Caco-2 (cell line): ENCODE measurements at regions not wholly inside any gene's neighbourhood (a gene's known extent, or its start where the extent isn't known, plus 50 kb on each side); places are given as distances from the start of the nearest gene placed in this dataset.

Experiments
- BruUV-seq: library from RNA; stranded (reverse); fragments of 400-500 nt; replicated peaks from 2 replicates; lab custom pipeline; 2021; lab: Mats Ljungman, UMichigan
- CTCF ChIA-PET: fragments of 300-600 bp; sonication (Branson Sonifier 250); formaldehyde crosslinking; loops from one replicate; lab custom pipeline; 2022; ENCODE audit warnings: antibody characterized with exemption; lab: Charles Lee
- POLR2A ChIA-PET: fragments of 300-600 bp; sonication (Branson Sonifier 250); formaldehyde crosslinking; loops from one replicate; lab custom pipeline; 2022; ENCODE audit warnings: antibody characterized with exemption; lab: Charles Lee
- DNase-seq, 2 experiments: peaks; one replicate each; pipeline versions ENCODE4 v3.0.0 to v3.0.0-alpha.2; 2020 to 2022
- H3K27me3 ChIP-seq: replicated peaks from 2 replicates; pipeline ENCODE4 v1.6.0; 2011; ENCODE audit warnings: low read length; ENCODE audit not compliant: control insufficient read depth, insufficient read depth
- H3K36me3 ChIP-seq: 2 replicates; pipeline ENCODE4 v1.5.1; 2011; ENCODE audit warnings: low read length; ENCODE audit not compliant: control insufficient read depth, insufficient read depth
- H3K4me1 ChIP-seq: fragments of 250-450 bp; sonication (Bioruptor Pico); 2 replicates; pipeline ENCODE4 v1.5.1; 2020; ENCODE audit warnings: mild to moderate bottlenecking
- H3K4me3 ChIP-seq: 2 replicates; pipeline ENCODE4 v1.5.1; 2011; ENCODE audit warnings: low read depth, mild to moderate bottlenecking, control low read depth, low read length
- H3K9me3 ChIP-seq: fragments of 250-450 bp; sonication (Bioruptor Pico); 2 replicates; pipeline ENCODE4 v1.5.1; 2020; ENCODE audit warnings: mild to moderate bottlenecking, moderate library complexity
- H3K27ac Mint-ChIP-seq: one replicate; pipeline ENCODE4 v1.8.0; 2022; ENCODE audit warnings: mixed read lengths; ENCODE audit not compliant: unreplicated experiment
- H3K27me3 Mint-ChIP-seq: one replicate; pipeline ENCODE4 v1.8.0; 2022; ENCODE audit warnings: mixed read lengths; ENCODE audit not compliant: insufficient read depth, unreplicated experiment
- H3K36me3 Mint-ChIP-seq: one replicate; pipeline ENCODE4 v1.8.0; 2022; ENCODE audit warnings: mild to moderate bottlenecking, mixed read lengths; ENCODE audit not compliant: insufficient read depth, unreplicated experiment
- H3K4me1 Mint-ChIP-seq: one replicate; pipeline ENCODE4 v1.8.0; 2022; ENCODE audit warnings: low read depth, mixed read lengths; ENCODE audit not compliant: unreplicated experiment
- H3K4me3 Mint-ChIP-seq: one replicate; pipeline ENCODE4 v1.8.0; 2022; ENCODE audit warnings: mild to moderate bottlenecking, moderate library complexity, mixed read lengths; ENCODE audit not compliant: unreplicated experiment
- H3K9me3 Mint-ChIP-seq: one replicate; pipeline ENCODE4 v1.8.0; 2022; ENCODE audit warnings: mixed read lengths; ENCODE audit not compliant: unreplicated experiment
- CTCF ChIP-seq, 2 experiments: fragments of 200-600 bp in 1 of 2; IDR thresholded peaks; 1 replicate in 1 of 2; 2 replicates in 1 of 2; pipeline versions ENCODE4 v1.5.1 to v1.8.0; 2011 to 2022; ENCODE audit warnings: antibody characterized with exemption in 1 of 2, control low read depth in 1 of 2, inconsistent platforms in 1 of 2, low read depth in 1 of 2, low read length in 1 of 2, mild to moderate bottlenecking in 1 of 2, moderate library complexity in 1 of 2; ENCODE audit not compliant: insufficient read depth in 1 of 2, severe bottlenecking in 1 of 2, unreplicated experiment in 1 of 2
- intact Hi-C: fragments of 100-400 bp; cut with micrococcal nuclease; formaldehyde crosslinking; loops from one replicate; pipeline ENCODE4 v1.10.0; 2022; ENCODE audit not compliant: unreplicated experiment

GRCh38 chr1:239920214-239920613 lies 171.5 kb upstream of the FMN2 start:
- Histone ChIP-seq H3K36me3 (no peaks in the 10 kb centered on the region), H3K27me3 (no peaks in the 10 kb centered on the region), H3K4me3 (no peak overlapping the region), H3K9me3 (no peaks in the 10 kb centered on the region; the same call in 1 of the 2 replicates), H3K4me1 (no peaks in the 10 kb centered on the region)
- H3K9me3 Mint-ChIP-seq = no peaks in the 10 kb centered on the region
- ChIA-PET CTCF (no interaction called here), POLR2A (no interaction called here)
- no TSS peak for BruUV-seq
- DNase-seq = no peak
- no peak for TF ChIP-seq CTCF (IDR thresholded peaks at IDR 0.05; ENCODE audit: insufficient read depth in 1 of 2, low read depth in 1 of 2, low read length in 1 of 2, severe bottlenecking in 1 of 2, unreplicated experiment in 1 of 2)
- no peaks in the 10 kb centered on the region for H3K36me3 Mint-ChIP-seq
- no peak overlapping the region for H3K4me3 Mint-ChIP-seq
- no peaks in the 10 kb centered on the region for H3K4me1 Mint-ChIP-seq
- H3K27ac Mint-ChIP-seq = no peak overlapping the region
- intact Hi-C loops = no loop called here
- H3K27me3 Mint-ChIP-seq = peaks cover 3% of the 10 kb centered on the region

- no peaks in the 10 kb centered on the region for H3K36me3 Mint-ChIP-seq
- H3K4me3 Mint-ChIP-seq = no peak overlapping the region
- H3K4me3 ChIP-seq = no peak overlapping the region
- H3K27me3 ChIP-seq = no peaks in the 10 kb centered on the region
- H3K4me1 Mint-ChIP-seq = no peaks in the 10 kb centered on the region
- DNase-seq = no peak
- H3K9me3 ChIP-seq = no peaks in the 10 kb centered on the region; the same call in 1 of the 2 replicates
- BruUV-seq = no TSS peak
- TF ChIP-seq CTCF (IDR thresholded peaks at IDR 0.05; ENCODE audit: insufficient read depth in 1 of 2, low read depth in 1 of 2, low read length in 1 of 2, severe bottlenecking in 1 of 2, unreplicated experiment in 1 of 2) = no peak
- H3K4me1 ChIP-seq = no peaks in the 10 kb centered on the region
- ChIA-PET CTCF (no interaction called here), POLR2A (no interaction called here)
- intact Hi-C loops = no loop called here
- H3K9me3 Mint-ChIP-seq = no peaks in the 10 kb centered on the region
- no peaks in the 10 kb centered on the region for H3K36me3 ChIP-seq
- H3K27ac Mint-ChIP-seq = no peak overlapping the region
- peaks cover 3% of the 10 kb centered on the region for H3K27me3 Mint-ChIP-seq
These were observed 168.7 kb upstream of the FMN2 start for GRCh38 chr1:239922778-239923522.

- CTCF ChIA-PET = no interaction called here
- H3K4me3 ChIP-seq = no peak overlapping the region
These were observed 166.8 kb upstream of the FMN2 start for GRCh38 chr1:239924741-239925350.

More at GRCh38 chr1:239924741-239925350, 166.8 kb upstream of the FMN2 start:
- no peaks in the 10 kb centered on the region for H3K9me3 Mint-ChIP-seq
- peaks cover 3% of the 10 kb centered on the region for H3K27me3 Mint-ChIP-seq
- intact Hi-C loops = no loop called here
- no peak overlapping the region for H3K27ac Mint-ChIP-seq
- Histone ChIP-seq H3K36me3 (no peaks in the 10 kb centered on the region), H3K4me1 (no peaks in the 10 kb centered on the region), H3K9me3 (no peaks in the 10 kb centered on the region; the same call in 1 of the 2 replicates), H3K27me3 (no peaks in the 10 kb centered on the region)
- DNase-seq = no peak
- no peaks in the 10 kb centered on the region for H3K36me3 Mint-ChIP-seq
- TF ChIP-seq CTCF (IDR thresholded peaks at IDR 0.05; ENCODE audit: insufficient read depth in 1 of 2, low read depth in 1 of 2, low read length in 1 of 2, severe bottlenecking in 1 of 2, unreplicated experiment in 1 of 2) = no peak
- no peaks in the 10 kb centered on the region for H3K4me1 Mint-ChIP-seq
- no TSS peak for BruUV-seq
- POLR2A ChIA-PET = no interaction called here
- H3K4me3 Mint-ChIP-seq = no peak overlapping the region
